Endothelial cell (in vitro differentiated cells): ENCODE measurements at regions not wholly inside any gene's neighbourhood (a gene's known extent, or its start where the extent isn't known, plus 50 kb on each side); places are given as distances from the start of the nearest gene placed in this dataset.

Experiments
- DNase-seq: peaks from one replicate; pipeline ENCODE4 v3.0.0; 2021; ENCODE audit warnings: low spot score
- H3K27ac Mint-ChIP-seq: one replicate; pipeline ENCODE4 v1.8.0; 2021; ENCODE audit warnings: mixed read lengths, inconsistent platforms; ENCODE audit not compliant: unreplicated experiment
- H3K27me3 Mint-ChIP-seq: one replicate; pipeline ENCODE4 v1.8.0; 2021; ENCODE audit warnings: mild to moderate bottlenecking, moderate library complexity, mixed read lengths, inconsistent platforms; ENCODE audit not compliant: unreplicated experiment
- H3K36me3 Mint-ChIP-seq: one replicate; pipeline ENCODE4 v1.8.0; 2021; ENCODE audit warnings: mild to moderate bottlenecking, low read depth, mixed read lengths, inconsistent platforms; ENCODE audit not compliant: unreplicated experiment
- H3K4me1 Mint-ChIP-seq: one replicate; pipeline ENCODE4 v1.8.0; 2021; ENCODE audit warnings: mild to moderate bottlenecking, mixed read lengths, inconsistent platforms; ENCODE audit not compliant: unreplicated experiment
- H3K4me3 Mint-ChIP-seq: one replicate; pipeline ENCODE4 v1.8.0; 2021; ENCODE audit warnings: mild to moderate bottlenecking, mixed read lengths, inconsistent platforms; ENCODE audit not compliant: unreplicated experiment
- H3K9me3 Mint-ChIP-seq: one replicate; pipeline ENCODE4 v1.8.0; 2021; ENCODE audit warnings: mixed read lengths, inconsistent platforms; ENCODE audit not compliant: unreplicated experiment
- CTCF ChIP-seq: fragments of 200-600 bp; sonication (generic); IDR thresholded peaks from one replicate; pipeline ENCODE4 v1.5.0; 2021; ENCODE audit warnings: antibody characterized with exemption; ENCODE audit not compliant: unreplicated experiment

- Mint-ChIP-seq H3K27me3 (no peaks in the 10 kb centered on the region), H3K9me3 (no peaks in the 10 kb centered on the region), H3K36me3 (no peaks in the 10 kb centered on the region), H3K4me3 (no peak overlapping the region), H3K27ac (peak overlapping the region; percentile 91), H3K4me1 (peaks cover 10% of the 10 kb centered on the region)
- TF ChIP-seq CTCF = no peak
- DNase-seq = no peak
Measured at GRCh38 chr15:31511707-31512310, 185.2 kb downstream of the KLF13 start.

- Mint-ChIP-seq H3K27ac (no peak overlapping the region), H3K36me3 (no peaks in the 10 kb centered on the region), H3K4me1 (peaks cover 10% of the 10 kb centered on the region), H3K4me3 (no peak overlapping the region), H3K27me3 (no peaks in the 10 kb centered on the region), H3K9me3 (no peaks in the 10 kb centered on the region)
- no peak for TF ChIP-seq CTCF
- DNase-seq = no peak
Measured at GRCh38 chr15:31513178-31513577, 186.5 kb downstream of the KLF13 start.

- no peak for TF ChIP-seq CTCF
- Mint-ChIP-seq H3K4me3 (no peak overlapping the region), H3K9me3 (no peaks in the 10 kb centered on the region), H3K27ac (no peak overlapping the region), H3K4me1 (peaks cover 10% of the 10 kb centered on the region), H3K27me3 (no peaks in the 10 kb centered on the region), H3K36me3 (no peaks in the 10 kb centered on the region)
- no peak for DNase-seq
Measured at GRCh38 chr15:31516440-31516839, 189.8 kb downstream of the KLF13 start.

- TF ChIP-seq CTCF = no peak
- H3K36me3 Mint-ChIP-seq = no peaks in the 10 kb centered on the region
- no peaks in the 10 kb centered on the region for H3K27me3 Mint-ChIP-seq
- peaks cover 9% of the 10 kb centered on the region for H3K4me1 Mint-ChIP-seq
- no peak overlapping the region for H3K27ac Mint-ChIP-seq
- H3K4me3 Mint-ChIP-seq = no peak overlapping the region
- DNase-seq = no peak
- H3K9me3 Mint-ChIP-seq = no peaks in the 10 kb centered on the region
Measured at GRCh38 chr15:31516874-31517273, 190.2 kb downstream of the KLF13 start.

- H3K4me1 Mint-ChIP-seq = peaks cover 2% of the 10 kb centered on the region
- TF ChIP-seq CTCF = no peak
- H3K27ac Mint-ChIP-seq = no peak overlapping the region
- H3K36me3 Mint-ChIP-seq = no peaks in the 10 kb centered on the region
- DNase-seq = no peak
- H3K4me3 Mint-ChIP-seq = no peak overlapping the region
- H3K9me3 Mint-ChIP-seq = no peaks in the 10 kb centered on the region
- no peaks in the 10 kb centered on the region for H3K27me3 Mint-ChIP-seq
Measured at GRCh38 chr15:31517711-31518110, 191.1 kb downstream of the KLF13 start.
